BE2C (cell line): ENCODE measurements at regions not wholly inside any gene's neighbourhood (a gene's known extent, or its start where the extent isn't known, plus 50 kb on each side); places are given as distances from the start of the nearest gene placed in this dataset.

Source experiments
- DNase-seq: peaks from one replicate; pipeline ENCODE4 v3.0.0-alpha.2; 2020
- H3K27me3 ChIP-seq: fragments of 250-450 bp; sonication (Bioruptor Pico); 2 replicates; pipeline ENCODE4 v1.5.1; 2020; ENCODE audit warnings: mild to moderate bottlenecking
- H3K36me3 ChIP-seq: fragments of 250-450 bp; sonication (Bioruptor Pico); 2 replicates; pipeline ENCODE4 v1.5.1; 2020; ENCODE audit warnings: mild to moderate bottlenecking
- H3K4me1 ChIP-seq: fragments of 250-450 bp; sonication (Bioruptor Pico); 2 replicates; pipeline ENCODE4 v1.5.1; 2020
- H3K4me3 ChIP-seq: 2 replicates; pipeline ENCODE4 v1.5.1; 2011; ENCODE audit warnings: low read depth, low read length
- H3K9me3 ChIP-seq: fragments of 250-450 bp; sonication (Bioruptor Pico); 2 replicates; pipeline ENCODE4 v1.5.1; 2020
- TF ChIP-seq, protein P1 (sequence below): IDR thresholded peaks from 2 replicates; pipeline ENCODE4 v1.5.1; 2012; ENCODE audit warnings: mild to moderate bottlenecking, low read depth, low read length

DNA sequence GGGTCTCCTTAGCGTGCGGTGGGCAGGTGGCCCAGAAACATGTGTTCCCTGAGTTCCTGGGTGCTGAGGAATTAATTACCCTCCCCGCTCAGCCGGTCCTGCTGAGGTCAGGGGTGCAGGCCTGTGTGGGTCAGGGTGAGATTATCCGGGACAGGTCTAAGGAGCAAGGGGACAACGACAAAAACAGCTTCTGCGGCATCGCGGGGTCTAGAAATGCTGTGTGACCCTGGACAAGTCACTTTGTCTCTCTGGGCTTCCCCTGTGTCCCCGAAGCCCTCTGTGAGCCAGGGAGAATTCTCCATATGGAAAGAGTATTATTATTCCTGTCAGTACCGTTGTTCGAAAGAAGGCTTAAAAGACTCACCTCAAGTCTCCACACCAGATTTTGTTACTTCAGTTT, 186.1 kb downstream of the MN1 start:
- no peak for DNase-seq
- Histone ChIP-seq H3K36me3 (no peaks in the 10 kb centered on the region), H3K4me1 (no peaks in the 10 kb centered on the region), H3K27me3 (peaks cover 41% of the 10 kb centered on the region), H3K4me3 (no peak overlapping the region), H3K9me3 (peaks cover 2% of the 10 kb centered on the region; the same call in 1 of the 2 replicates)
- TF ChIP-seq, protein P1, sequence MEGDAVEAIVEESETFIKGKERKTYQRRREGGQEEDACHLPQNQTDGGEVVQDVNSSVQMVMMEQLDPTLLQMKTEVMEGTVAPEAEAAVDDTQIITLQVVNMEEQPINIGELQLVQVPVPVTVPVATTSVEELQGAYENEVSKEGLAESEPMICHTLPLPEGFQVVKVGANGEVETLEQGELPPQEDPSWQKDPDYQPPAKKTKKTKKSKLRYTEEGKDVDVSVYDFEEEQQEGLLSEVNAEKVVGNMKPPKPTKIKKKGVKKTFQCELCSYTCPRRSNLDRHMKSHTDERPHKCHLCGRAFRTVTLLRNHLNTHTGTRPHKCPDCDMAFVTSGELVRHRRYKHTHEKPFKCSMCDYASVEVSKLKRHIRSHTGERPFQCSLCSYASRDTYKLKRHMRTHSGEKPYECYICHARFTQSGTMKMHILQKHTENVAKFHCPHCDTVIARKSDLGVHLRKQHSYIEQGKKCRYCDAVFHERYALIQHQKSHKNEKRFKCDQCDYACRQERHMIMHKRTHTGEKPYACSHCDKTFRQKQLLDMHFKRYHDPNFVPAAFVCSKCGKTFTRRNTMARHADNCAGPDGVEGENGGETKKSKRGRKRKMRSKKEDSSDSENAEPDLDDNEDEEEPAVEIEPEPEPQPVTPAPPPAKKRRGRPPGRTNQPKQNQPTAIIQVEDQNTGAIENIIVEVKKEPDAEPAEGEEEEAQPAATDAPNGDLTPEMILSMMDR, result no peak

DNA sequence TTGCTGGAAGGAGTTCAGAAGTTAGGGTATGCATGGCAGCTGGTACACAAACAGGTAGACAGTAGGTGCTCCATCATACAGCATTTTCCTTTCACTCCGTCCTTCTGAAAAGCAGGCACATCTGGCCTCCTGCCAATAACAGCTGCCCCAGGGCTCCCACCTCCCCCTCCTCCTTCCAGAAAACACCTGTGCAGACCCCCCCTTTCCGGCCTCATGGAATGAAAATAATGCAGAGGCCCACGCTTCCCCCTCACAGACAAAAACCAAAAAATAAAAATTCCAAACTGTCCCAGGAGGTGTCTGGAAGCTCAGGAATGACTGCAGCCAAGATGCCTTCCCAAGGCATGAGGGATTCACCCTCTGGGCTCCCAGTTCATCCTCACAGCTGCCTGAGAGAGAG, 185.5 kb downstream of the MN1 start:
- H3K4me1 ChIP-seq, result no peaks in the 10 kb centered on the region
- H3K4me3 ChIP-seq, result no peak overlapping the region
- DNase-seq, result no peak
- peaks cover 2% of the 10 kb centered on the region; the same call in 1 of the 2 replicates for H3K9me3 ChIP-seq
- no peaks in the 10 kb centered on the region for H3K36me3 ChIP-seq
- TF ChIP-seq, protein P1, result no peak
- peaks cover 45% of the 10 kb centered on the region for H3K27me3 ChIP-seq

DNA sequence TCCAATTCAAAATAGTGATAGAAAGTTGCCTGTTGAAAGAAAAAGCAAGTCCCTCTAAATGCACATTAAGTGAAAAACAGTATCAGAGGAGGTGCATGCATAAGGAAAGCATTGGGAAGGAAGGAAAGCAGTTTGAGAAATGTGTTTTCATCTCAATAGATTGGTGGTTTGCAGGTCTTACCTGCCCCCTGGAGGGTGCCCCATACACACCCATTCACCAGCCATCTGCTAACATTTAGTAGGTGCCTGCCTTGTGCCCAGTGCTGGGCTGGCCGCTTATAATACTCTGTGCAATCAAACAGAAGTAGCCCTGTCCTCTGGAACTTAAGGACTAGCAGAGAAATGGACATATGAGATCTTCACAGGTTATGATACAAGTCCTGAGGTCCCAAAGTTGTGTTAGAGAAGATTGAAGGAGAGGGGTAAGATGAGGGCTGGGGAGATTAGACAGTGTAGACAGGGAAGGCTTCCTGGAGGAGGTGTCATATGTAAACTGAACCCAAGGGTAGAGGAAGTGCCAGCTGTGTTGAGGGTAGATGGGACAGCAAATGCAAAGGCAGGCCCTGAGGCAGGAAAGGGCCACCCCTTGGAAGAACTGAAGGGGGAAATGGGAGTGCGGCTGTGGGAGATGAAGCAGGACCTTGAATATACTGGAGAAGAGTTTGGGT, 184.2 kb downstream of the MN1 start:
- no peaks in the 10 kb centered on the region for H3K36me3 ChIP-seq
- H3K9me3 ChIP-seq, result peaks cover 2% of the 10 kb centered on the region; the same call in 1 of the 2 replicates
- no peak for DNase-seq
- TF ChIP-seq, protein P1, result no peak
- H3K27me3 ChIP-seq, result peaks cover 49% of the 10 kb centered on the region
- no peak overlapping the region for H3K4me3 ChIP-seq
- no peaks in the 10 kb centered on the region for H3K4me1 ChIP-seq

DNA sequence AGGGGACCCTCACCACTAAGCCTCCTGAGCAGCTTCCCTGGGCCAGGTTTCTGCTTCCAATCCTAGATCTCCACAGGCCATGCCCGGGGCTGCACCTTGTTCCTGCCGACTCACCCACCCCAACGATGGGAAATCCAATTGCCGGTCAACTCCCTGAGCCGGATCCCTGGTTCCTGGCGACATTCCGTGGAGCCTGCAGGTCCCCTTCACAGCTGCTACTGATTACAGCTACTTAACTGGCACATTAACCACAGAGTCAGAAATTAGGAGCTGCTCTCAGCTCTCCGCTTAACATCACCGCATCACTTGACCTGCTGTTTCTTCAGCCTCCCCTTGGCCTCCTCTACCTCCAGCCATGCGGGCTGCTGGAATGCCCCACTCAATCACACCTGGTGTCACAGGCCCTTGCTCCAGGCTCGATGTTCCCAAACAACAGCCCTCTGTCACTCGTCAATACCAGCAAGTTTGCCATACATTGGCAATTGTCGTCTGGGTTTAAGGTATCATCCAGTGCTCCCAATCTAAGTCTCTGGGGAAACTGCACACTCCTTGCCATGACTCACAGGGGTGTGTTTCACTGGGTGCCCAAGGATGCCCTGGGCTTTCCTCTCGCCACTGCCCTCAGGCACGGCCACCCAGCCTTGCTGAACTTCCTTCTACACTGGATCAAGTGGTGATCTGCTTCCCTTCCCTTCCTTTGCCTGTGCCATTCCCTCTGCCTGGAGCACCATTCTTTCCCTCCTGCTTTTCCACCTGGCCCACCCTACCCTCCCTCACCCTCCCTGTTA, 181.0 kb downstream of the MN1 start:
- no peak overlapping the region for H3K4me3 ChIP-seq
- TF ChIP-seq, protein P1, result no peak
- H3K4me1 ChIP-seq, result no peaks in the 10 kb centered on the region
- peaks cover 24% of the 10 kb centered on the region for H3K27me3 ChIP-seq
- no peak for DNase-seq
- H3K36me3 ChIP-seq, result no peaks in the 10 kb centered on the region
- peaks cover 2% of the 10 kb centered on the region; the same call in 1 of the 2 replicates for H3K9me3 ChIP-seq

DNA sequence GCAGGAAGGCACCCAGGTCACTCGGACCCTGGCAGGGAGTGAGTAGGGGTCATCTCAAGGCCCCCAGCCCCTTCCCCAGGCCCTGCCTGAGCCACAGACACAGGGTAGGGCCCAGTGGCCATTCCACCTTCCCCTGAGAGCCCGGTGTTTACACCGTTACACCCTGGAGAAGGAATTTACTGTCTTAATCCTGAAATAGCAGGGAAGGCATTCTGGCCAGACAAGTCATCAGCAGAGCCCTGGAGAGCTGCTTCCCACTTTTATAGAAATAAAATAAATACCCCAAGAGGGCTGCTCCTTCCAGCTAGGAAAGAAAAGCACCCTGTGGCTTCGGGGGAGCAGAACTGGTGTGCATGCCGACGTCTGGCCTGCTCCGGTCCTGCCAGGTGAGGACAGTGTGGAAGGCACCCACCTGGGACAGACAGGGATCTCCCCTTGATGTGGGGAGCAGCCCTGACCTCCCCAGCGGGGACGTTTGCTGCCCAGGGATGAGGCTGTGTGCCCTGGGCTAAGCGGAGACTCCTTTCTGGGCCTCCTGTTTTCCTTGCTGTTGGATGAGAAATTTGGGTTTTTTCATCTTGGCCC, 180.0 kb downstream of the MN1 start:
- no peak for DNase-seq
- TF ChIP-seq, protein P1, result no peak
- no peaks in the 10 kb centered on the region for H3K4me1 ChIP-seq
- no peak overlapping the region for H3K4me3 ChIP-seq
- peaks cover 21% of the 10 kb centered on the region for H3K27me3 ChIP-seq
- no peaks in the 10 kb centered on the region for H3K36me3 ChIP-seq
- H3K9me3 ChIP-seq, result peaks cover 2% of the 10 kb centered on the region; the same call in 1 of the 2 replicates
